ENCODE measurements at regions not wholly inside any gene's neighbourhood (a gene's known extent, or its start where the extent isn't known, plus 50 kb on each side); places are given as distances from the start of the nearest gene placed in this dataset.
A peak's percentile ranks its signal among the peaks of the same experiment; 100 is the strongest.
"Not testable (repeated sequence)": the region's sequence is repeated elsewhere in the genome, so short reads cannot be mapped to it uniquely, and the experiment has no call there.

DNA sequence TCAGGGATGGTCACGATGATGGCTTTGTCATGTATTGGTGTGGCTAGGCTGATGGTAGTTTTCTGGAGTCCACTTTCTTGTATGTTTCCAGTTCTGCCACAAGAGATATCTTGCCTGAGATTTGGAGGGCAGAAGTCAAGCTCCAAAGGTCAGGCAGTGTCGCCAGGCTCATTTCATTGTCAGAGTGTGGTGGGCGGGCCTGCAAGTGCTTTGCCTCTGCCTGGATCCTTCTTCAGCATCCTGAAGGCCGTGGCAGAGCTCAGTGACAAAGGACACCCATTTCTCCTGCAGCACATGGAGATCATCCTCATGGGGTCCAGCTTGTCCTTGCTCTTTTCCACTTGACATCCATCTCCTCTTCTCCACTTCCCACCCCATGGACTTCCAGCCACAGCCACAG lies 139.7 kb downstream of the SMIM20 start:
- H3K27me3 ChIP-seq = peaks cover 0 to 6% (median 0%) of the 10 kb centered on the region in 9 donors
- no peaks in the 10 kb centered on the region for H3K36me3 ChIP-seq
- intact Hi-C loops (cut with DNase I) = no loop called here
- TF ChIP-seq, protein P1, sequence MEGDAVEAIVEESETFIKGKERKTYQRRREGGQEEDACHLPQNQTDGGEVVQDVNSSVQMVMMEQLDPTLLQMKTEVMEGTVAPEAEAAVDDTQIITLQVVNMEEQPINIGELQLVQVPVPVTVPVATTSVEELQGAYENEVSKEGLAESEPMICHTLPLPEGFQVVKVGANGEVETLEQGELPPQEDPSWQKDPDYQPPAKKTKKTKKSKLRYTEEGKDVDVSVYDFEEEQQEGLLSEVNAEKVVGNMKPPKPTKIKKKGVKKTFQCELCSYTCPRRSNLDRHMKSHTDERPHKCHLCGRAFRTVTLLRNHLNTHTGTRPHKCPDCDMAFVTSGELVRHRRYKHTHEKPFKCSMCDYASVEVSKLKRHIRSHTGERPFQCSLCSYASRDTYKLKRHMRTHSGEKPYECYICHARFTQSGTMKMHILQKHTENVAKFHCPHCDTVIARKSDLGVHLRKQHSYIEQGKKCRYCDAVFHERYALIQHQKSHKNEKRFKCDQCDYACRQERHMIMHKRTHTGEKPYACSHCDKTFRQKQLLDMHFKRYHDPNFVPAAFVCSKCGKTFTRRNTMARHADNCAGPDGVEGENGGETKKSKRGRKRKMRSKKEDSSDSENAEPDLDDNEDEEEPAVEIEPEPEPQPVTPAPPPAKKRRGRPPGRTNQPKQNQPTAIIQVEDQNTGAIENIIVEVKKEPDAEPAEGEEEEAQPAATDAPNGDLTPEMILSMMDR (IDR thresholded peaks at IDR 0.05) = no peak
- TF ChIP-seq POLR2A (IDR thresholded peaks at IDR 0.05) = no peak
- H3K4me1 ChIP-seq = peaks cover 0 to 44% (median 0%) of the 10 kb centered on the region in 12 donors
- 83 to 87% (median 85%) methylated on average over 3 to 4 of the region's 4 CpGs for WGBS, 4 donors
- ATAC-seq (no peak), DNase-seq (no peak)
- H3K4me3 ChIP-seq = no peak overlapping the region
- no peaks in the 10 kb centered on the region for H3K9me3 ChIP-seq
- no peak overlapping the region for H3K27ac ChIP-seq

DNA sequence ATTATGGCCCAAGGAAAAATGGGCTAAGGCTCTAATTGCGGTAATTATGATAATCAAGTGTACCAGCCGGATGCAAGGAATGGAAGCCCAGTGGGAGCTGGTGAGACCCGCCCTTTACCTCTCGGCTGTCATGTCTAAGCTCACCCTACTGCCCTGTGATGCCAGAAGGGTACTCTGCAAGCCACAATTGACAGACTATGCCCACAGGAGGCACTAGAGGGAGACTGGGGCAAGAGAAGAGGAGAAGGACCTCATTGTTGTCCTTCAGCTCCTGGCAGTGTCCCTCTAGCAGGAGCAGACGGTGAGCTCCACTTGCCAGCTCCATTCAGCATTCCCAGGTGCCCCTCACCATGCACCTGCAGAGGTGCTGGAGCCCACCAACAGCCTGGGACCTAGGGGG lies 141.8 kb downstream of the SMIM20 start:
- intact Hi-C loops (cut with DNase I) = no loop called here
- ATAC-seq (peak in 1 of 4 donors; percentile 25), DNase-seq (no peak)
- no peak overlapping the region for H3K4me3 ChIP-seq
- H3K27me3 ChIP-seq = no peaks in the 10 kb centered on the region
- peaks cover 0 to 23% (median 0%) of the 10 kb centered on the region in 12 donors for H3K4me1 ChIP-seq
- no peak for TF ChIP-seq POLR2A (IDR thresholded peaks at IDR 0.05)
- TF ChIP-seq, protein P1 (IDR thresholded peaks at IDR 0.05) = no peak
- no peak overlapping the region for H3K27ac ChIP-seq
- WGBS, 4 donors = 89 to 93% (median 90%) methylated on average over 5 of the region's 5 CpGs
- no peaks in the 10 kb centered on the region for H3K9me3 ChIP-seq
- no peaks in the 10 kb centered on the region for H3K36me3 ChIP-seq

DNA sequence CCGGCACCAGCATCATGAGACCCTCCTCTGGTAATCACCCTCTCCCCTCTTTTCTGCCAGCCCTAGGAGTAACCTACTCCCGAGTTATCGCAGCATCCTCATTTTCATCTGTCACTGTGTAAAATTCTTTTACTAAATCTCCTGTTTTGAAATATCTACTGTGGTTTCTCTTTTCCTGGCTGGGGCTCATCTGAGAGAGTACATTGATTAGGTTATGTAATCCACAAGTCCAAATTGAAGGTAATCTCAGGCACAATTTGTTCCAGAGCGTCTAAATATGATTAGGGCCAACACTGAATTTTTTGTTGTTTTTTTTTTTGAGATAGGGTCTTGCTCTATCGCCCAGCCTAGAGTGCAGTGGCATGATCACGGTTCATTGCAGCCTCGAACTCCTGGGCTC lies 142.4 kb downstream of the SMIM20 start:
- Histone ChIP-seq H3K36me3 (no peaks in the 10 kb centered on the region), H3K9me3 (no peaks in the 10 kb centered on the region), H3K4me1 (peaks cover 0 to 18% (median 0%) of the 10 kb centered on the region in 12 donors), H3K4me3 (no peak overlapping the region), H3K27me3 (no peaks in the 10 kb centered on the region), H3K27ac (no peak overlapping the region)
- DNase-seq (no peak), ATAC-seq (no peak)
- no peak for TF ChIP-seq POLR2A (IDR thresholded peaks at IDR 0.05)
- TF ChIP-seq, protein P1 (IDR thresholded peaks at IDR 0.05) = no peak
- intact Hi-C loops (cut with DNase I) = no loop called here
- WGBS, 4 donors = 90 to 91% (median 90%) methylated on average over 7 of the region's 7 CpGs

DNA sequence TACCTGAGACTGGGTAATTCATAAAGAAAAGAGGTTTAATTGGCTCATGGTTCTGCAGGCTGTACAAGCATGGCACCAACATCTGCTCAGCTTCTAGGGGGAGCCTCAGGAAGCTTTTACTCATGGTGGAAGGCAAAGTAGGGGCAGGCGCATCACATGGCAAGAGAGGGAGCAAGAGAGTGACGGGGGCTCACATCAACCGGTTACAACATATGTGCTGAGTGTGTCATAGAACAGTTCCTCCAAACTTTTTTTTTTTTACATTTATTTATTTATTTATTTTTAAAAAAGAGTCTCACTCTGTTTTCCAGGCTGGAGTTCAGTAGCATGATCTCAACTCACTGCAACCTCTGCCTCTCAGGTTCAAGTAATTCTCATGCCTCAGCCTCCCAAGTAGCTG lies 143.8 kb downstream of the SMIM20 start:
- H3K27me3 ChIP-seq; H3K9me3 ChIP-seq; H3K27ac ChIP-seq; ATAC-seq; intact Hi-C loops (cut with DNase I); H3K4me3 ChIP-seq; H3K36me3 ChIP-seq; DNase-seq: not testable (repeated sequence)
- WGBS, 4 donors = 88 to 93% (median 92%) methylated on average over 3 of the region's 3 CpGs
- peaks cover 0 to 22% (median 0%) of the 10 kb centered on the region in 12 donors for H3K4me1 ChIP-seq

DNA sequence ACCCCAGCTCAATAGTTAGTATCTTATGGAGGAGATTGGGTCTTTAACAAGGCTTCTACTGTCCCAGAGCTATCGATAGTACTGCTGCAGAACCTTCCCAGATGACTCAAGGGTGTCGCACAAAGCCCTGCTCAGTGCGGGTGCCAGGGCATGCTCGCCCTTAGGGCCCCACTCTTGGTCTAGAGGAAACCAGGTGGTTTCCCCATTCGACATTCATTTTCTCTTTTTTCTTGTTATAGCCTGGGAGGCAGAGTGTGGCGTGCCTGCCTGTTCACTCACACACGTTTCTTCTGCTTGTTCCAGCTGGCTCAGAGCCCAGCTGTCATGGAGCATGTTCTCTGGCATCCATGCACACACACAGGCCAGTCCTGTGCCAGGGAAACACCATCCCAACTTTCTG lies 144.5 kb downstream of the SMIM20 start:
- DNase-seq = no peak
- Histone ChIP-seq H3K4me3 (no peak overlapping the region), H3K27me3 (no peaks in the 10 kb centered on the region), H3K9me3 (no peaks in the 10 kb centered on the region), H3K4me1 (peaks cover 0 to 15% (median 0%) of the 10 kb centered on the region in 12 donors), H3K36me3 (no peaks in the 10 kb centered on the region), H3K27ac (no peak overlapping the region)
- ATAC-seq = peak in 2 of 4 donors; percentile 39 to 45
- intact Hi-C loops (cut with DNase I) = no loop called here
- WGBS, 4 donors = 54 to 61% (median 58%) methylated on average over 7 of the region's 7 CpGs
- TF ChIP-seq, protein P1 (IDR thresholded peaks at IDR 0.05) = no peak
- TF ChIP-seq POLR2A (IDR thresholded peaks at IDR 0.05) = no peak

All from heart left ventricle (tissue), 16 donors.